ENCODE measurements at regions not wholly inside any gene's neighbourhood (a gene's known extent, or its start where the extent isn't known, plus 50 kb on each side); places are given as distances from the start of the nearest gene placed in this dataset.

- intact Hi-C loops (cut with micrococcal nuclease), result no loop called here
- WGBS, 2 experiments (ENCODE audit: extremely low coverage in 2 of 2, insufficient read length in 1 of 2), result 85% methylated on average over 5 of the region's 14 CpGs; no CpG with 5 or more reads in 1 of the 2 experiments
Measured at GRCh38 chr20:24745617-24746350, 203.3 kb upstream of the CST7 start.

More at GRCh38 chr20:24745617-24746350, 203.3 kb upstream of the CST7 start:
- Histone ChIP-seq H3K14ac (replicated peaks; ENCODE audit: low read depth, low read length) (no peak overlapping the region), H4K20me1 (ENCODE audit: insufficient read depth, low read length) (no peaks in the 10 kb centered on the region), H4K5ac (ENCODE audit: low read depth, low read length) (no peak overlapping the region), H4K8ac (ENCODE audit: low read depth in 2 of 2, low read length in 2 of 2) (no peak overlapping the region), H3K9me3 (ENCODE audit: control insufficient read depth, insufficient read depth, low read length) (no peaks in the 10 kb centered on the region), H3K23ac (ENCODE audit: low read depth, low read length) (no peak overlapping the region), H3K36me3 (ENCODE audit: control insufficient read depth, insufficient read depth, low read length) (no peaks in the 10 kb centered on the region), H3K4me3 (ENCODE audit: insufficient read depth, low read depth, low read length) (no peak overlapping the region), H3K9ac (ENCODE audit: low read depth, low read length) (no peak overlapping the region), H2BK5ac (ENCODE audit: low read depth, low read length, poor library complexity, severe bottlenecking) (no peak overlapping the region), H3K79me1 (ENCODE audit: low read depth in 1 of 2, low read length in 2 of 2) (no peaks in the 10 kb centered on the region), H3K4me1 (ENCODE audit: control insufficient read depth, insufficient read depth, low read length) (no peaks in the 10 kb centered on the region), H2BK20ac (ENCODE audit: low read depth, low read length) (no peak overlapping the region), H2AFZ (replicated peaks; ENCODE audit: low read length, poor library complexity) (peak overlapping the region; percentile 45), H2AK9ac (replicated peaks; ENCODE audit: low read depth, low read length, poor library complexity) (no peak overlapping the region), H3K56ac (ENCODE audit: extremely low read depth, insufficient read depth, low read length) (no peak overlapping the region), H2BK15ac (ENCODE audit: low read depth, low read length) (no peak overlapping the region), H2AK5ac (ENCODE audit: low read depth, low read length) (no peak overlapping the region), H3K18ac (ENCODE audit: low read depth, low read length) (no peak overlapping the region), H3K9me1 (ENCODE audit: insufficient read depth, low read length) (no peaks in the 10 kb centered on the region), H3K4ac (ENCODE audit: low read depth, low read length) (no peak overlapping the region), H3K27ac (ENCODE audit: insufficient read depth, low read length) (no peak overlapping the region), H4K91ac (ENCODE audit: insufficient read depth, low read depth, low read length) (no peak overlapping the region), H3K27me3 (ENCODE audit: control insufficient read depth, insufficient read depth, low read length) (peaks cover 14% of the 10 kb centered on the region), H3K4me2 (ENCODE audit: low read depth, low read length) (no peak overlapping the region), H2BK120ac (ENCODE audit: low read depth, low read length) (no peak overlapping the region)
- dilution Hi-C loops (cut with HindIII; ENCODE audit: low sequenced_read_pairs, unreplicated experiment) (no loop called here), in situ Hi-C loops (cut with MboI; ENCODE audit: low sequenced_read_pairs) (no loop called here)
- DNase-seq (no peak), ATAC-seq (ENCODE audit: low read depth) (no peak)
- BruUV-seq (replicated peaks), result no TSS peak
- TF ChIP-seq RCOR1 (IDR thresholded peaks at IDR 0.05; ENCODE audit: insufficient replicate concordance, low read length) (no peak), CTCF (conservative IDR thresholded peaks at IDR 0.05; ENCODE audit: low read depth, low read length) (no peak), SMC3 (IDR thresholded peaks at IDR 0.05; ENCODE audit: low read depth, low read length) (no peak), ELK1 (IDR thresholded peaks at IDR 0.05; ENCODE audit: borderline replicate concordance, low read depth, low read length) (no peak), CHD1 (IDR thresholded peaks at IDR 0.05; ENCODE audit: low read depth, low read length) (no peak), NFE2L2 (IDR thresholded peaks at IDR 0.05; ENCODE audit: low read depth, low read length) (no peak), FOS (IDR thresholded peaks at IDR 0.05; ENCODE audit: low read depth, low read length) (no peak), RFX5 (IDR thresholded peaks at IDR 0.05; ENCODE audit: low read depth, low read length) (no peak), MAZ (IDR thresholded peaks at IDR 0.05; ENCODE audit: borderline replicate concordance, low read depth, low read length) (no peak), USF2 (IDR thresholded peaks at IDR 0.05; ENCODE audit: low read depth, low read length) (no peak)
- POLR2A ChIA-PET (ENCODE audit: unreplicated experiment), result no interaction called here
- CTCF ChIA-PET, result no interaction called here
